Astrocyte (in vitro differentiated cells and primary cell): ENCODE measurements at regions not wholly inside any gene's neighbourhood (a gene's known extent, or its start where the extent isn't known, plus 50 kb on each side); places are given as distances from the start of the nearest gene placed in this dataset.

Source experiments
- EZH2 ChIP-seq: IDR thresholded peaks from 2 replicates; pipeline ENCODE4 v1.6.1; 2012; ENCODE audit warnings: mild to moderate bottlenecking, low read length, inconsistent platforms; ENCODE audit not compliant: insufficient read depth
- TF ChIP-seq, protein P1 (sequence below): IDR thresholded peaks from 2 replicates; pipeline ENCODE4 v1.5.1; 2011; ENCODE audit warnings: low read depth, mild to moderate bottlenecking, inconsistent platforms, low read length, moderate library complexity; ENCODE audit not compliant: insufficient read depth

DNA sequence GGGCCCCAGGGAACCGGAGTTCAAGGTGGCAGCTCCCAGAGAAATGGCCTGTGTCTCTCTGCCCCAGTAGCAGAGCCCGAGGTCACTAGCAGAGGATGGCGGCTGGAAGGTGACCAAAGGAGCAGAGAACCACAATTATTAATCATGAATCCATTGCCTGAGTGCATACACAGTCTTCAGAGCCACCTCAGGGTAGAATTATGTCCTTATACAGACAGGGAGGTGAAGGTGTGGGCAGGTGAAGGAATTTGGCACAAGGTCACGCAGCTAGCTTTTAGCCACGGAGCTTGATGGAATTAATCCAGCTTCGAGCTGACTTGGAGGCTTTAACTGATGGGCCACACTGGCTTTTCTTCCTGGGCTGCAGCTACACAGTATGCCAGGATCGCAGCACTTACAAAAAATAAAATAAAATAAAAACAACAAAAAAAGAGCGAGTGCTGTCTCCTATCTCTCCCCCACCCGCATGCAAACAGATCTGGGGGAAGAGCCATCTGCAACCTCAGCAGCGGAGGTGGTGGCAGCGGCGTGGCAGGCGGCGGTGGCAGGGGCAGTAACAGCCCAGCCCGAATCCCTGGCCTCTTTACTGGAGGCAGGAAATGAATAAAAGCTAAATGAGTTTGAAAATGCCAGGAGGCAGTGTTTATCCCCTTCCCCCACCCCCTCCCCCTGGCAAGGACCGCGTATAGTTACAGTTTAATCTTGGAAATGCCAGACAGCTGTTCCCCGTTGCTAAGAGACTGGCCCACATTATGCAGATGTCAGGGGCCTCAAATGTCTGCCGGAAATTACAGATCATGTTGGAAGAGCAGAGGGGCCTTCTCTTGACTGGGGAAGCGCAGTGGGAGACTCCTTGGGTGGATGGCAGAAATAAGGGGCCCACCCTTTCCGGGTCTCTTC, 93.5 kb downstream of the LRRC74A start:
- TF ChIP-seq, protein P1, sequence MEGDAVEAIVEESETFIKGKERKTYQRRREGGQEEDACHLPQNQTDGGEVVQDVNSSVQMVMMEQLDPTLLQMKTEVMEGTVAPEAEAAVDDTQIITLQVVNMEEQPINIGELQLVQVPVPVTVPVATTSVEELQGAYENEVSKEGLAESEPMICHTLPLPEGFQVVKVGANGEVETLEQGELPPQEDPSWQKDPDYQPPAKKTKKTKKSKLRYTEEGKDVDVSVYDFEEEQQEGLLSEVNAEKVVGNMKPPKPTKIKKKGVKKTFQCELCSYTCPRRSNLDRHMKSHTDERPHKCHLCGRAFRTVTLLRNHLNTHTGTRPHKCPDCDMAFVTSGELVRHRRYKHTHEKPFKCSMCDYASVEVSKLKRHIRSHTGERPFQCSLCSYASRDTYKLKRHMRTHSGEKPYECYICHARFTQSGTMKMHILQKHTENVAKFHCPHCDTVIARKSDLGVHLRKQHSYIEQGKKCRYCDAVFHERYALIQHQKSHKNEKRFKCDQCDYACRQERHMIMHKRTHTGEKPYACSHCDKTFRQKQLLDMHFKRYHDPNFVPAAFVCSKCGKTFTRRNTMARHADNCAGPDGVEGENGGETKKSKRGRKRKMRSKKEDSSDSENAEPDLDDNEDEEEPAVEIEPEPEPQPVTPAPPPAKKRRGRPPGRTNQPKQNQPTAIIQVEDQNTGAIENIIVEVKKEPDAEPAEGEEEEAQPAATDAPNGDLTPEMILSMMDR, result no peak
- no peak for TF ChIP-seq EZH2
